ENCODE measurements at regions not wholly inside any gene's neighbourhood (a gene's known extent, or its start where the extent isn't known, plus 50 kb on each side); places are given as distances from the start of the nearest gene placed in this dataset.
"Not testable (repeated sequence)": the region's sequence is repeated elsewhere in the genome, so short reads cannot be mapped to it uniquely, and the experiment has no call there.

GRCh38 chr4:181006499-181007260, 1236.5 kb upstream of the TENM3 start:
- DNase-seq = no peak

- no peak for DNase-seq
Observed at GRCh38 chr4:181007751-181008150, 1235.5 kb upstream of the TENM3 start.

GRCh38 chr4:181008164-181008563, 1235.0 kb upstream of the TENM3 start:
- DNase-seq = no peak

GRCh38 chr4:181013162-181013561, 1230.0 kb upstream of the TENM3 start:
- DNase-seq = no peak

GRCh38 chr4:181017038-181017437, 1226.2 kb upstream of the TENM3 start:
- DNase-seq = no peak

- DNase-seq = no peak
Observed at GRCh38 chr4:181018472-181018871, 1224.7 kb upstream of the TENM3 start.

GRCh38 chr4:181018913-181019312, 1224.3 kb upstream of the TENM3 start:
- DNase-seq = no peak

GRCh38 chr4:181020456-181020855, 1222.7 kb upstream of the TENM3 start:
- no peak for DNase-seq

- DNase-seq = no peak
Observed at GRCh38 chr4:181021213-181021612, 1222.0 kb upstream of the TENM3 start.

- not testable (repeated sequence) for DNase-seq
Observed at GRCh38 chr4:181030135-181030921, 1212.9 kb upstream of the TENM3 start.

- no peak for DNase-seq
Observed at GRCh38 chr4:181030961-181031360, 1212.2 kb upstream of the TENM3 start.

GRCh38 chr4:181043486-181043885, 1199.7 kb upstream of the TENM3 start:
- DNase-seq = no peak

GRCh38 chr4:181046809-181047208, 1196.4 kb upstream of the TENM3 start:
- DNase-seq = no peak

- no peak for DNase-seq
Observed at GRCh38 chr4:181051931-181052330, 1191.3 kb upstream of the TENM3 start.

- DNase-seq = no peak
Observed at GRCh38 chr4:181061787-181062186, 1181.4 kb upstream of the TENM3 start.

- DNase-seq = no peak
Observed at GRCh38 chr4:181063212-181063611, 1180.0 kb upstream of the TENM3 start.

- DNase-seq = no peak
Observed at GRCh38 chr4:181077341-181077740, 1165.9 kb upstream of the TENM3 start.

- no peak for DNase-seq
Observed at GRCh38 chr4:181078196-181078595, 1165.0 kb upstream of the TENM3 start.

- no peak for DNase-seq
Observed at GRCh38 chr4:181083757-181084361, 1159.3 kb upstream of the TENM3 start.

- no peak for DNase-seq
Observed at GRCh38 chr4:181085557-181085956, 1157.6 kb upstream of the TENM3 start.

GRCh38 chr4:181105487-181105886, 1137.7 kb upstream of the TENM3 start:
- peak; percentile 8 for DNase-seq

GRCh38 chr4:181106398-181106797, 1136.8 kb upstream of the TENM3 start:
- no peak for DNase-seq

- no peak for DNase-seq
Observed at GRCh38 chr4:181108237-181108636, 1135.0 kb upstream of the TENM3 start.

GRCh38 chr4:181119186-181119585, 1124.0 kb upstream of the TENM3 start:
- no peak for DNase-seq
